Mucosa of descending colon (tissue), 3 donors: ENCODE measurements at regions not wholly inside any gene's neighbourhood (a gene's known extent, or its start where the extent isn't known, plus 50 kb on each side); places are given as distances from the start of the nearest gene placed in this dataset.
"Not testable (repeated sequence)": the region's sequence is repeated elsewhere in the genome, so short reads cannot be mapped to it uniquely, and the experiment has no call there.

ENCODE experiments used
- ATAC-seq: fragments of 200-7000 bp; cut with Tn5 transposase; one replicate; pipeline ENCODE4 v1.9.1; 2020; ENCODE audit warnings: mild to moderate bottlenecking, moderate library complexity
- DNase-seq, 3 donors: peaks; one replicate each; pipeline ENCODE4 v3.0.0-alpha.2; 2020
- H3K36me3 ChIP-seq: fragments of 200-600 bp; one replicate; pipeline ENCODE4 v1.8.0; 2021; ENCODE audit warnings: low read depth, mild to moderate bottlenecking
- H3K4me1 ChIP-seq: fragments of 200-600 bp; one replicate; pipeline ENCODE4 v1.8.0; 2021; ENCODE audit warnings: low read depth, mild to moderate bottlenecking
- H3K4me3 ChIP-seq: fragments of 200-600 bp; one replicate; pipeline ENCODE4 v1.8.0; 2021; ENCODE audit warnings: mild to moderate bottlenecking
- H3K9me3 ChIP-seq: fragments of 200-600 bp; one replicate; pipeline ENCODE4 v1.8.0; 2021; ENCODE audit warnings: mild to moderate bottlenecking
- CTCF ChIP-seq: fragments of 200-600 bp; IDR thresholded peaks from one replicate; pipeline ENCODE4 v1.8.0; 2022; ENCODE audit warnings: antibody characterized with exemption, mild to moderate bottlenecking
- intact Hi-C, 2 donors: fragments of 100-400 bp; cut with DNase I in 1 of 2; cut with micrococcal nuclease in 1 of 2; formaldehyde crosslinking; loops; one replicate each; pipeline versions ENCODE4 v1.11.0 to v1.11.1; 2022; cut with DNase I, micrococcal nuclease
- donor health status: DM: no; HTN: no; CAD: no; lungs with moderate emphysema.
- donor health status: DM: no; HTN: no; CAD: no.
- donor health status: DM: no; HTN: yes; CAD: no.

- no peaks in the 10 kb centered on the region for H3K9me3 ChIP-seq
- no peak for ATAC-seq
- intact Hi-C loops: no loop called here
- no peak overlapping the region for H3K4me3 ChIP-seq
- no peak for DNase-seq
- H3K4me1 ChIP-seq: no peaks in the 10 kb centered on the region
- no peaks in the 10 kb centered on the region for H3K36me3 ChIP-seq
- TF ChIP-seq CTCF: no peak
Measured at GRCh38 chr16:17552351-17552750, 81.6 kb upstream of the XYLT1 start.

- H3K4me3 ChIP-seq, ATAC-seq, DNase-seq, H3K4me1 ChIP-seq, H3K36me3 ChIP-seq, intact Hi-C loops, H3K9me3 ChIP-seq: not testable (repeated sequence)
Measured at GRCh38 chr16:17551682-17552081, 80.9 kb upstream of the XYLT1 start.

- DNase-seq (no peak), ATAC-seq (no peak)
- Histone ChIP-seq H3K36me3 (no peaks in the 10 kb centered on the region), H3K4me1 (no peaks in the 10 kb centered on the region), H3K4me3 (no peak overlapping the region), H3K9me3 (no peaks in the 10 kb centered on the region)
- intact Hi-C loops: no loop called here
- no peak for TF ChIP-seq CTCF
Measured at GRCh38 chr16:17548825-17549224, 78.1 kb upstream of the XYLT1 start.

- intact Hi-C loops: no loop called here
- Histone ChIP-seq H3K4me1 (no peaks in the 10 kb centered on the region), H3K4me3 (no peak overlapping the region), H3K9me3 (no peaks in the 10 kb centered on the region), H3K36me3 (no peaks in the 10 kb centered on the region)
- peak in 1 of 3 donors; percentile 18 for DNase-seq
- no peak for TF ChIP-seq CTCF
- no peak for ATAC-seq
Measured at GRCh38 chr16:17544785-17545184, 74.0 kb upstream of the XYLT1 start.

- Histone ChIP-seq H3K4me3 (no peak overlapping the region), H3K4me1 (no peaks in the 10 kb centered on the region), H3K9me3 (no peaks in the 10 kb centered on the region), H3K36me3 (no peaks in the 10 kb centered on the region)
- TF ChIP-seq CTCF: no peak
- DNase-seq (no peak), ATAC-seq (no peak)
- intact Hi-C loops: no loop called here
Measured at GRCh38 chr16:17544304-17544703, 73.5 kb upstream of the XYLT1 start.

- intact Hi-C loops: no loop called here
- TF ChIP-seq CTCF: no peak
- no peak for ATAC-seq
- DNase-seq: no peak
- no peak overlapping the region for H3K4me3 ChIP-seq
- H3K4me1 ChIP-seq: no peaks in the 10 kb centered on the region
- H3K36me3 ChIP-seq: no peaks in the 10 kb centered on the region
- H3K9me3 ChIP-seq: no peaks in the 10 kb centered on the region
Measured at GRCh38 chr16:17543073-17543472, 72.3 kb upstream of the XYLT1 start.
